K562 (cell line): ENCODE measurements at regions not wholly inside any gene's neighbourhood (a gene's known extent, or its start where the extent isn't known, plus 50 kb on each side); places are given as distances from the start of the nearest gene placed in this dataset.

Experiments
- BCL6 ChIP-seq: fragments of 250-450 bp; sonication (Bioruptor Pico); IDR thresholded peaks from 2 replicates; pipeline ENCODE4 v1.4.0; 2020
- RNF2 ChIP-seq: sonication (generic); IDR thresholded peaks from 2 replicates; pipeline ENCODE4 v1.6.1; 2016
- RREB1 ChIP-seq: fragments of 250-450 bp; sonication (Bioruptor Pico); IDR thresholded peaks from 2 replicates; pipeline ENCODE4 v1.4.0; 2020
- ZBTB1 ChIP-seq: sonication (generic); formaldehyde crosslinking; IDR thresholded peaks from 2 replicates; pipeline ENCODE4 v1.8.1; 2023; ENCODE audit warnings: missing genetic modification reagents, low read depth, mild to moderate bottlenecking, borderline replicate concordance
- ZNF280A ChIP-seq: fragments of 450-650 bp; IDR thresholded peaks from 2 replicates; pipeline ENCODE4 v1.6.1; 2018; ENCODE audit warnings: mild to moderate bottlenecking, low read depth; ENCODE audit not compliant: partially characterized antibody
- ZNF408 ChIP-seq: fragments of 250-450 bp; sonication (Bioruptor Pico); IDR thresholded peaks from 2 replicates; pipeline ENCODE4 v1.4.0; 2020; ENCODE audit warnings: low read depth, mild to moderate bottlenecking, moderate library complexity
- TF ChIP-seq, protein P1 (sequence below), 2 experiments: IDR thresholded peaks; 2 replicates each; pipeline ENCODE4 v1.6.1; 2011; ENCODE audit warnings: borderline replicate concordance in 1 of 2, control low read depth in 1 of 2, low read depth in 1 of 2, low read length in 1 of 2, mild to moderate bottlenecking in 1 of 2, mixed read lengths in 1 of 2, moderate library complexity in 1 of 2; ENCODE audit not compliant: insufficient read depth in 1 of 2, insufficient read length in 1 of 2, poor library complexity in 1 of 2, severe bottlenecking in 1 of 2; ENCODE audit errors: extremely low read depth in 1 of 2

DNA sequence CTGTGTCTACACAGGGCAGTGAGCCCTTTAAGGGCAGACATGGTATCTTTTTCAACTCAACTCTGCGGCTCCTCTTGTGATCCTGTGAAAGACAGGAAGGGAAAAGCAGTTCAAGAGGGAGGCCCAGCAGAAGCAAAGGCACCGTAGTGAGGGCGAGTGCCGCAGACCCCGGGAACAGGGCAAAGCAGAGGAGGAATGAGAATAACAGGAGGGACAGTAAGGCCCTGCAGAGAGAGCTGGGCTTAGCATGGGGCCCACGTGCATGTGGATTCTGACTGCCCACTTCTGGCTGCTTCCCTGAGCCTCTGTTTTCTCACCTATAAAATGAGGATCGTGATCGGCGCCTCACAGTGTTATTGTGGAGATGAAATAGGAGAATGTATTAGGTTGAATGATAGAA, 409.3 kb downstream of the PTPRU start (continued):
- TF ChIP-seq RNF2 (no peak), RREB1 (CRISPR knock-in tag) (no peak), ZNF280A (no peak), ZBTB1 (CRISPR knock-in tag) (no peak), BCL6 (CRISPR knock-in tag) (no peak), ZNF408 (no peak)
- TF ChIP-seq, protein P1, sequence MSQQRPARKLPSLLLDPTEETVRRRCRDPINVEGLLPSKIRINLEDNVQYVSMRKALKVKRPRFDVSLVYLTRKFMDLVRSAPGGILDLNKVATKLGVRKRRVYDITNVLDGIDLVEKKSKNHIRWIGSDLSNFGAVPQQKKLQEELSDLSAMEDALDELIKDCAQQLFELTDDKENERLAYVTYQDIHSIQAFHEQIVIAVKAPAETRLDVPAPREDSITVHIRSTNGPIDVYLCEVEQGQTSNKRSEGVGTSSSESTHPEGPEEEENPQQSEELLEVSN (IDR thresholded peaks at IDR 0.05; ENCODE audit: borderline replicate concordance in 1 of 2, extremely low read depth in 1 of 2, insufficient read depth in 1 of 2, insufficient read length in 1 of 2, low read depth in 1 of 2, low read length in 1 of 2, poor library complexity in 1 of 2, severe bottlenecking in 1 of 2), result no peak
